CD4-positive, alpha-beta T cell treated with Interferon gamma for 1 hour (primary cell): ENCODE measurements at regions not wholly inside any gene's neighbourhood (a gene's known extent, or its start where the extent isn't known, plus 50 kb on each side); places are given as distances from the start of the nearest gene placed in this dataset.
"Not testable (repeated sequence)": the region's sequence is repeated elsewhere in the genome, so short reads cannot be mapped to it uniquely, and the experiment has no call there.

Experiments
- DNase-seq: peaks from one replicate; pipeline ENCODE4 v3.0.0-alpha.2; 2020

GRCh38 chr10:36759141-36759805 lies 366.1 kb upstream of the ANKRD30A start:
- no peak for DNase-seq

- no peak for DNase-seq
Observed at GRCh38 chr10:36748128-36748871, 377.1 kb upstream of the ANKRD30A start.

GRCh38 chr10:36739884-36740445 lies 385.4 kb upstream of the ANKRD30A start:
- DNase-seq: no peak

- DNase-seq: no peak
Observed at GRCh38 chr10:36738738-36739431, 386.5 kb upstream of the ANKRD30A start.

- no peak for DNase-seq
Observed at GRCh38 chr10:36736311-36736710, 389.1 kb upstream of the ANKRD30A start.

- DNase-seq: not testable (repeated sequence)
Observed at GRCh38 chr10:36734590-36734989, 390.8 kb upstream of the ANKRD30A start.

GRCh38 chr10:36730316-36730715 lies 395.1 kb upstream of the ANKRD30A start:
- no peak for DNase-seq

- no peak for DNase-seq
Observed at GRCh38 chr10:36728626-36729025, 396.8 kb upstream of the ANKRD30A start.

- no peak for DNase-seq
Observed at GRCh38 chr10:36725581-36726520, 399.5 kb upstream of the ANKRD30A start.

GRCh38 chr10:36722777-36723176 lies 402.6 kb upstream of the ANKRD30A start:
- no peak for DNase-seq

- DNase-seq: no peak
Observed at GRCh38 chr10:36721871-36722270, 403.5 kb upstream of the ANKRD30A start.

- no peak for DNase-seq
Observed at GRCh38 chr10:36720895-36721294, 404.5 kb upstream of the ANKRD30A start.

- DNase-seq: no peak
Observed at GRCh38 chr10:36717118-36717517, 408.3 kb upstream of the ANKRD30A start.

- DNase-seq: no peak
Observed at GRCh38 chr10:36716291-36716690, 409.1 kb upstream of the ANKRD30A start.

- DNase-seq: no peak
Observed at GRCh38 chr10:36712695-36713094, 412.7 kb upstream of the ANKRD30A start.

- no peak for DNase-seq
Observed at GRCh38 chr10:36711361-36711760, 414.0 kb upstream of the ANKRD30A start.

- no peak for DNase-seq
Observed at GRCh38 chr10:36704124-36704523, 421.3 kb upstream of the ANKRD30A start.

- no peak for DNase-seq
Observed at GRCh38 chr10:36703179-36703578, 422.2 kb upstream of the ANKRD30A start.

GRCh38 chr10:36700123-36700522 lies 425.3 kb upstream of the ANKRD30A start:
- no peak for DNase-seq

- no peak for DNase-seq
Observed at GRCh38 chr10:36692759-36693158, 432.6 kb upstream of the ANKRD30A start.

- DNase-seq: no peak
Observed at GRCh38 chr10:36688717-36689116, 436.7 kb upstream of the ANKRD30A start.

- DNase-seq: no peak
Observed at GRCh38 chr10:36683421-36683820, 442.0 kb upstream of the ANKRD30A start.
